IPS DF 4.7 (cell line): ENCODE measurements at regions not wholly inside any gene's neighbourhood (a gene's known extent, or its start where the extent isn't known, plus 50 kb on each side); places are given as distances from the start of the nearest gene placed in this dataset.
"Not testable (repeated sequence)": the region's sequence is repeated elsewhere in the genome, so short reads cannot be mapped to it uniquely, and the experiment has no call there.

Source experiments
- DNase-seq: peaks from one replicate; pipeline ENCODE4 v3.0.0-alpha.2; 2013; ENCODE audit warnings: low spot score; ENCODE audit errors: extremely low read depth

DNA sequence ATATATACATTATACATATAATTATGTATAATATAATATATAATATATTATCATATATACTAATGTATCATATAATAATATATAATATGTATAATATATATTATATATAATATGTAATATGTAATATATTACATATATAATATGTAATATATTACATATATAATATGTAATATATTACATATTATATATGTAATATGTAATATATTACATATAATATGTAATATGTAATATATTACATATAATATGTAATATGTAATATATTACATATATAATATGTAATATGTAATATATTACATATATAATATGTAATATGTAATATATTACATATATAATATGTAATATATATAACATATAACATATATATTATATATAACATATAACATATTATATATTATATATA is 1020.9 kb downstream of the KCNMA1 start:
- not testable (repeated sequence) for DNase-seq

DNA sequence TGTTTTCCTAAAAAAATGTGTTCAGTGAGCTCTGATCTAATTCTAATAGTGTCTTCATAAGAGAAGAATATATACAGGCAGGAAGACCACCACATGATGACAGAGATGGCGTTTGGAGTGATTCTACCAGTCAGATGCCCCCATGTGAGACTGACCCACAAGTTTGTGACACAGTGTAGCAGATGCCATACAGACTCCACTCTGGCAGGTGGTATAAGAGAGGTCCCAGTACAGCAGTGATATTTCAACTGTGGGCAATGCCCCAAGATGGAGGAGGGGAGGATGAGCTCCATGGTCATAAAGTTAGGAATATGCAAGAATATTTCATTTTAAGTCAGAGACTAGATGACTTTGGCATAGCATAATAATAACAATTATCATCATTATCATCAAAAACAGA is 1022.6 kb downstream of the KCNMA1 start:
- no peak for DNase-seq
